ENCODE measurements at regions not wholly inside any gene's neighbourhood (a gene's known extent, or its start where the extent isn't known, plus 50 kb on each side); places are given as distances from the start of the nearest gene placed in this dataset.

DNA sequence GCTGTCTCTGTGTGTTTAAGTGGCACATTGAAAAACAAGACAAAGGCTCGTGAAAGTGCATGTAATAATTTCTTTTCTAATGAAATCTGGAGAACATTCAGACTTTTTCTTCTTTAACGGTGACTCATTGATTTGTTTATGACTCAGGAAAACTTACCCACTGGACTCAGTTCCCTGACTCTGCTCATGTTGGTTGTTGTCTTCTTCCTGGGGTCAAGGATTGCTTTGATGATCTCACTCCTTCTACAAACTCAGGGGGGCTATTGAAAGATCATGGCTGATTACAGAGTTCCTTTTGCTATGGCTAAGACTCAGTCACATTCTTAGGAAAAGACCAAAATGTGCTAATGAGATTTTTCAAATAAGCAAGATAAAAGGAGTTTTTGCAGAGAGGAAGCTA is 141.1 kb upstream of the DAP start:
- no peaks in the 10 kb centered on the region for H3K9me2 ChIP-seq (replicated peaks; ENCODE audit: insufficient read depth, low read length)
- H3K27ac ChIP-seq (ENCODE audit: low read length), result no peak overlapping the region
- no peaks in the 10 kb centered on the region for H3K4me1 ChIP-seq (ENCODE audit: low read length)
- H4K20me1 ChIP-seq (ENCODE audit: insufficient read depth, low read length), result no peaks in the 10 kb centered on the region
- no peaks in the 10 kb centered on the region for H3K9me3 ChIP-seq (replicated peaks; ENCODE audit: insufficient read depth, low read length)
- no peaks in the 10 kb centered on the region for H3F3A ChIP-seq (ENCODE audit: insufficient read depth, low read length)
- H3K79me2 ChIP-seq (ENCODE audit: low read length), result no peaks in the 10 kb centered on the region
- H2AFZ ChIP-seq (ENCODE audit: low read length), result no peak overlapping the region
- no peaks in the 10 kb centered on the region for H3K36me3 ChIP-seq (replicated peaks; ENCODE audit: insufficient read depth, low read length)
- no peak overlapping the region for H3K9ac ChIP-seq (ENCODE audit: low read length)
- TF ChIP-seq EZH2 (optimal IDR thresholded peaks at IDR 0.05; ENCODE audit: low read depth, low read length), result no peak
- TF ChIP-seq EZH2phosphoT487 (IDR thresholded peaks at IDR 0.05; ENCODE audit: low read length), result no peak
- TF ChIP-seq, protein P1, sequence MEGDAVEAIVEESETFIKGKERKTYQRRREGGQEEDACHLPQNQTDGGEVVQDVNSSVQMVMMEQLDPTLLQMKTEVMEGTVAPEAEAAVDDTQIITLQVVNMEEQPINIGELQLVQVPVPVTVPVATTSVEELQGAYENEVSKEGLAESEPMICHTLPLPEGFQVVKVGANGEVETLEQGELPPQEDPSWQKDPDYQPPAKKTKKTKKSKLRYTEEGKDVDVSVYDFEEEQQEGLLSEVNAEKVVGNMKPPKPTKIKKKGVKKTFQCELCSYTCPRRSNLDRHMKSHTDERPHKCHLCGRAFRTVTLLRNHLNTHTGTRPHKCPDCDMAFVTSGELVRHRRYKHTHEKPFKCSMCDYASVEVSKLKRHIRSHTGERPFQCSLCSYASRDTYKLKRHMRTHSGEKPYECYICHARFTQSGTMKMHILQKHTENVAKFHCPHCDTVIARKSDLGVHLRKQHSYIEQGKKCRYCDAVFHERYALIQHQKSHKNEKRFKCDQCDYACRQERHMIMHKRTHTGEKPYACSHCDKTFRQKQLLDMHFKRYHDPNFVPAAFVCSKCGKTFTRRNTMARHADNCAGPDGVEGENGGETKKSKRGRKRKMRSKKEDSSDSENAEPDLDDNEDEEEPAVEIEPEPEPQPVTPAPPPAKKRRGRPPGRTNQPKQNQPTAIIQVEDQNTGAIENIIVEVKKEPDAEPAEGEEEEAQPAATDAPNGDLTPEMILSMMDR (IDR thresholded peaks at IDR 0.05; ENCODE audit: low read length), result no peak
- no peak overlapping the region for H3K4me2 ChIP-seq (ENCODE audit: low read depth, low read length)
- no peaks in the 10 kb centered on the region for H3K27me3 ChIP-seq (replicated peaks; ENCODE audit: insufficient read depth, low read length)
- H3K4me3 ChIP-seq (ENCODE audit: low read length), result no peak overlapping the region
- DNase-seq, result no peak

DNA sequence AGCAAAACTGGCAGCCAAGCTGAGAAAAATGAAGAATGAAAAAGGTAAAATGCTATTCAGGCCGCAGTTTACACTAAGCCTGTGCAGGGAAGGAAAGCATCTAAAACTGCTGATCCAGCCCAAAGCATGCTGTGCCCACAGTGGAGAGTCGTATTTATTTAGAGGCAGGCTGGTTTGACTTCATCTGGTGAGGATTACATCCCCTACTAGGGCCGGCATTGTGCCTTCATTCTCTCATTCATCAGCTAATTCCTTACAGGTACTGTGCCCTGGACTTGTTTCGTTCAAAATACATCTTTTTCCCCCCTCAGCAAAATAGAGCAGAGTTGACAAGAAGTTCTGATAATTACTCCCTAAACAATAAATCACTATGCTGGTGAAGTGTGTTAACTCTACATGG is 137.5 kb upstream of the DAP start:
- DNase-seq, result no peak
- Histone ChIP-seq H4K20me1 (ENCODE audit: insufficient read depth, low read length) (no peaks in the 10 kb centered on the region), H3K27me3 (replicated peaks; ENCODE audit: insufficient read depth, low read length) (no peaks in the 10 kb centered on the region), H3K4me3 (ENCODE audit: low read length) (no peak overlapping the region), H3K79me2 (ENCODE audit: low read length) (no peaks in the 10 kb centered on the region), H3K27ac (ENCODE audit: low read length) (no peak overlapping the region), H3K36me3 (replicated peaks; ENCODE audit: insufficient read depth, low read length) (no peaks in the 10 kb centered on the region), H2AFZ (ENCODE audit: low read length) (no peak overlapping the region), H3K9me3 (replicated peaks; ENCODE audit: insufficient read depth, low read length) (no peaks in the 10 kb centered on the region), H3K9ac (ENCODE audit: low read length) (no peak overlapping the region), H3K4me2 (ENCODE audit: low read depth, low read length) (no peak overlapping the region), H3K4me1 (ENCODE audit: low read length) (no peaks in the 10 kb centered on the region), H3K9me2 (replicated peaks; ENCODE audit: insufficient read depth, low read length) (no peaks in the 10 kb centered on the region), H3F3A (ENCODE audit: insufficient read depth, low read length) (no peaks in the 10 kb centered on the region)
- TF ChIP-seq, protein P1 (IDR thresholded peaks at IDR 0.05; ENCODE audit: low read length), result no peak
- no peak for TF ChIP-seq EZH2phosphoT487 (IDR thresholded peaks at IDR 0.05; ENCODE audit: low read length)
- no peak for TF ChIP-seq EZH2 (optimal IDR thresholded peaks at IDR 0.05; ENCODE audit: low read depth, low read length)

DNA sequence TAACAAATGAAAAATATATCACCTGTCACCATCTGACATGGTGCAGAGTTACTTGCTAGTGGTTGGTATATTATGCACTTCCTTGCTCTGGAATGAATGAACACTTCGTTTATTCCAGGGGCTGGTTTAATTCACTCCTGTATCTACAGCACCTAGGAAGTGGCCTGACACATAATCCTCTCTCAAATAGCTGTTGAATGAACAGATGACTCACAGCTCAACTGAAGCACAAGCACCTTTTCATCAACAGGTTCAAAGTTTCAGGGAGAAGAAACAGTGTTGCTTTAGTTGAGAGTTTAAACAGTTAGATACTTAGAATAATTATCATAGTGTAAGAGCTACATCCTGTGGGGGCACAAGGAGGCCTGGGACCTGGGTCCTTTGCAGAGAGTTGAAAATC is 135.0 kb upstream of the DAP start:
- Histone ChIP-seq H3K79me2 (ENCODE audit: low read length) (no peaks in the 10 kb centered on the region), H3K9me3 (replicated peaks; ENCODE audit: insufficient read depth, low read length) (no peaks in the 10 kb centered on the region), H3K36me3 (replicated peaks; ENCODE audit: insufficient read depth, low read length) (no peaks in the 10 kb centered on the region), H2AFZ (ENCODE audit: low read length) (no peak overlapping the region), H3K4me3 (ENCODE audit: low read length) (no peak overlapping the region), H3F3A (ENCODE audit: insufficient read depth, low read length) (no peaks in the 10 kb centered on the region), H3K9ac (ENCODE audit: low read length) (no peak overlapping the region), H3K27ac (ENCODE audit: low read length) (no peak overlapping the region), H3K27me3 (replicated peaks; ENCODE audit: insufficient read depth, low read length) (no peaks in the 10 kb centered on the region), H4K20me1 (ENCODE audit: insufficient read depth, low read length) (no peaks in the 10 kb centered on the region), H3K4me2 (ENCODE audit: low read depth, low read length) (no peak overlapping the region), H3K9me2 (replicated peaks; ENCODE audit: insufficient read depth, low read length) (no peaks in the 10 kb centered on the region), H3K4me1 (ENCODE audit: low read length) (no peaks in the 10 kb centered on the region)
- TF ChIP-seq EZH2 (optimal IDR thresholded peaks at IDR 0.05; ENCODE audit: low read depth, low read length) (no peak), EZH2phosphoT487 (IDR thresholded peaks at IDR 0.05; ENCODE audit: low read length) (no peak)
- TF ChIP-seq, protein P1 (IDR thresholded peaks at IDR 0.05; ENCODE audit: low read length), result no peak
- DNase-seq, result no peak

Measured in MM.1S (cell line).